ENCODE measurements at regions not wholly inside any gene's neighbourhood (a gene's known extent, or its start where the extent isn't known, plus 50 kb on each side); places are given as distances from the start of the nearest gene placed in this dataset.
"Not testable (repeated sequence)": the region's sequence is repeated elsewhere in the genome, so short reads cannot be mapped to it uniquely, and the experiment has no call there.

DNA sequence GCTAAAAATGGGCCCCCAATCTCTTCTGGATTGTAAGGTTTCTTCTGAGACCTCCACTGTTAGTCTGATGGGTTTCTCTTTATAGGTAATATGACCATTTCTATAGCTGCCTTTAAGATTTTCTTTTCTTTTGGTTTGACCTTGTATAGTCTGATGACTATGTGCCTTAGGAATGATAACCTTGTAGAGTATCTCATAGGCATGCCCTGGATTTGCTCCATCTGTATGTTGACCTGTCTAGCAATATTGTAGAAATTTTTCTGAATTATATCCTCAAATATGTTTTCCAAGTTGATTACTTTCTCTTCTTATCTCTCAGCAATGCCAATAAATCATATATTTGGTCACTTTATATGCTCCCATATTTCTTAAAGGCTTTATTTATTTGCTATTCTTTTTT lies 1403.8 kb upstream of the GOT2 start:
- DNase-seq = no peak

DNA sequence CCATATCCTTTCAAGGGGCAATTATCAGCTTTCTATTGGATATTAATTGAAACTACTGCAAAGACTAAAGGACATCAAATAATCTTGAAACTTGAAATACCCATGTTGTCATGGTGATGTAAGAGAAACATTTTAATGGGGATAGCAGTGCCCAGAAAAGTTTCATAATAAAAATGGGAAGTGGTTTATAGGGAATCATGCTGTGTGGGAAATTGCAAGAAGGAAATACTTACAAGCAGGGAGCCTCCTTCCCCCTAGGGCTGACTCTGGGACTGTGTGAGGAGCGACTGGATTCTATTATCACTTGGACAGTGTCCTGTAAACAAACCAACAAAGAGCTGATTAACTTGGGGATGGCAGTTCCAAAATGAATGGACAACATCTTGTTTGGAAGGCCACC lies 1393.1 kb upstream of the GOT2 start:
- no peak for DNase-seq

- not testable (repeated sequence) for DNase-seq
Observed at GRCh38 chr16:60126115-60126514, 1392.0 kb upstream of the GOT2 start.

- DNase-seq = peak; percentile 8
Observed at GRCh38 chr16:60123392-60124023, 1389.4 kb upstream of the GOT2 start.

DNA sequence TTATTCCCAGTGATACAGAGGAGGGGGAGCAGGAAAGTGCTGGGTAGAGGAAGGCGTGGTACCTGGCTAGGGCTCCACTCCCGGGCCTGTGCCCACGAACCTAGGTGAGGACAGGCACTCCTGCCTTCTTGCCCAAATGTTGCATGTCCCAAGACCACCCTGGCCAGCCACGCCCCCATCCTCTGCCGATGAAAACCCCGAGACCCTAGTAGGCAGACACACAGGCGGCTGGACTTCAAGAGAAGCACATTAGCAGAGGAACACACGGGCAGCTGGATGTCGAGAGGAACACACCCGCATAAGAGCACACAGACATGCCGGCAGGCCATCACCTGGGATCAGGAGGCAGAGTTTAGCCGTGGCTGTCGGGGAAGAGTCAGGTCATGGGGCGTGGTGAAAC lies 1386.5 kb upstream of the GOT2 start:
- no peak for DNase-seq

- no peak for DNase-seq
Observed at GRCh38 chr16:60110531-60110930, 1376.4 kb upstream of the GOT2 start.

- no peak for DNase-seq
Observed at GRCh38 chr16:60107871-60108270, 1373.8 kb upstream of the GOT2 start.

DNA sequence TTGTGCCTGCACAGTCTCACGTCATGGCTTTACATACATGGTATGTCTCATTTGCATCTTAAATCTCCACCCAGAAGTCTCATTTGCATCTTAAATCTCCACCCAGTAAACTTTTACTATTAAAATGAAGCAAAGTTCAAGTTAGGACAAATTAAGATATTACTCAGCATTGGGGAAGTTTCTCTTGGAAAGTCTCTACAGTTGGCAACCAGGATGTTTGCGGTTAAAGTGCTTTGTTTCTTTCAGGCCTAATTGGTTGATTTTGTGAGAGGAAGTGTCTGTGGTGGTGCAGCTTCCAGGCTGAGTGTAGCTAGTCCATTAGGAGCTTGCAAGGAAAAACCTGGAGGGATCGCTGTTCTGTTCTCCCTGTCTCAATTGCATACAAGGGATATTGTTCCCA lies 1373.3 kb upstream of the GOT2 start:
- no peak for DNase-seq

DNA sequence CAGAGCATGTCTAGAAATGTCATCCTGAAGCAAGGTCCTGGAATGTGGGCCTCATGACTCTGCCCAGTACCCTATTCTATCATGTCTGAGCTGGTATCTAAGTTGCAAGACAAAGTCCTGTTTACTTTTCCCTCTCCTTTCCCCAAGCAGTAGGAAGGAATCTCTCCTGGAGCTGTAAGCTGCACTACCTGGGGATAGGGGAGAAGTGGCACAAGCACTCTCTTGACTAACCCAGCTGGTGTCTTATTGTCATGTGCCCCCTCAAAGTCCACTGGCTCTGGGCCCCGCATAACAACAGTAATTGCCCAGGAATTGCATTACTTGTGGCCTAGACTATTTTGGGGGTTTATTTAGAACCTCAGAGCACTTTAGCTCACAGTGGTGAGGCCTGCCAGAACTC lies 1366.3 kb upstream of the GOT2 start:
- no peak for DNase-seq

DNA sequence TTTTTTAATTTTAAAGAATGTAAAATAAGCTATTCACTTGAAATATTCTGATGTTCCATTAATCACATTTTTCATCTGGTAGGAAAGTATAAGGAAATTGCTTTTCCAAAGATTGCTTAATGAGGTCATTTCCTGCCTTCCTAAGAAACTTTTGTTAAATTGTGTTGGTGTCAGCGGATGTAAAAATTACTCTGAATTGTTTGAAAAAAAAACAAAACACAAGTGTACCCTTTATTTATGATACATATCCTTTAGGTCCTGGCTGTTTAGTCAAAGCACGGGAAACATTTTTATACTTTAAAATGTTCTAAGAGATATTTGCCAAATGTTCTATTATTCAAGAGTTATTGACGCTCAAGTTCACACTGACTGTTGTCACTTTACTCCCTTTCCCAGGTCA lies 1357.4 kb upstream of the GOT2 start:
- no peak for DNase-seq

GRCh38 chr16:60091071-60091470 lies 1357.0 kb upstream of the GOT2 start:
- DNase-seq = no peak

DNA sequence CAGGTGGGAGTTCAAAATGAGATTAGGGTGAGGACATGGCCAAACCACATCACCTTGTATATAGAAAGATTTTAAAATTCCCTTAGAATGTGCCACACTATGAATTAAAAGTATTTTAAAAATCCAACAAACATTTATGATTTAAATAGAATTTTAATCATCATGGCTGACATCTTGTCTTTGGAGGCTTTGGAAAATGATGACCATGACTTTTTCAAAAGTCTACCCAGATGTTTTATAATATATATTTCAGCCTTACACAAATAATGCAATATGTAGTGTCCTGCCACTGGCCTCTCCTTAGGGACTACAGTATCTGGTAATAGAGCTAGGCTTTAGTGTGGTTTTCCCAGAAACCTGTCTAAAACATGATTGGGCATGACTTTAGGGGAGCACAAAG lies 1353.4 kb upstream of the GOT2 start:
- DNase-seq = no peak

- DNase-seq = not testable (repeated sequence)
Observed at GRCh38 chr16:60078819-60079218, 1344.7 kb upstream of the GOT2 start.

DNA sequence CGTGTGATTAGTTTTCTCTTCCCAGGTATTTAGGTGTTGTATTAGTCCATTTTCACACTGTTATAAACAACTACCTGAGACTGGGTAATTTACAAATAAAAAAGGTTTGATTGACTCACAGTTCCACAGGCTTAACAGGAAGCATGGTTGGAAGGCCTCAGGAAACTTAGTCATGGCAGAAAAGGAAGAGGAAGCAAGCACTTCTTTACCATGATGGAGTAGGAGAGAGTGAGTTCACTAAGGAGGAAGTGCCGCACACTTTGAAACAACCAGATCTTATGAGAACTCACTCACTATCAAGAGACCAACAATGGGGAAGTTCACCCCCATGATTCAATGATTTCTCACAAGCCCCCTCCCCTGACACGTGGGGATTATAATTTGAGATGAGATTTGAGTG lies 1343.7 kb upstream of the GOT2 start:
- DNase-seq = no peak

GRCh38 chr16:60074378-60074777 lies 1340.3 kb upstream of the GOT2 start:
- no peak for DNase-seq

DNA sequence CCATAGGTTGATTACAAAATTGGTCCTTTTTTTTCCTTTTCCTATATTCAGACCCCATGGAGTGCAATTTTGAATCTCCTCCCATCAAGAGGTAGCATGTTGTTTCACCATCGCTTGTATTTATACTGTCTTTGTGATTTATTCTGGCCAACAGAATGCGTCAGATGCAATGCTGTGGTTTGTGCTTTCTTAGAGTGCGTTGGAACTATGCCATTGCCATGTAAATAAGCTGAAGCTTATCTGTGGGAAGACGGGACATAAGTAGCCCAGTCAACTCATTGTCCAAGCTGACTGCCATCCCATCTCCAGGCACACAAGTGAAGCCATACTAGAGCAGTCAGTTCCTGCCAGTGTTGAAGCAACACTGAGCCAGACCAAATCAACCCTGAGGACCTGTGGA lies 1339.3 kb upstream of the GOT2 start:
- no peak for DNase-seq

GRCh38 chr16:60064026-60064425 lies 1329.9 kb upstream of the GOT2 start:
- DNase-seq = no peak

- peak; percentile 32 for DNase-seq
Observed at GRCh38 chr16:60061396-60061795, 1327.3 kb upstream of the GOT2 start.

DNA sequence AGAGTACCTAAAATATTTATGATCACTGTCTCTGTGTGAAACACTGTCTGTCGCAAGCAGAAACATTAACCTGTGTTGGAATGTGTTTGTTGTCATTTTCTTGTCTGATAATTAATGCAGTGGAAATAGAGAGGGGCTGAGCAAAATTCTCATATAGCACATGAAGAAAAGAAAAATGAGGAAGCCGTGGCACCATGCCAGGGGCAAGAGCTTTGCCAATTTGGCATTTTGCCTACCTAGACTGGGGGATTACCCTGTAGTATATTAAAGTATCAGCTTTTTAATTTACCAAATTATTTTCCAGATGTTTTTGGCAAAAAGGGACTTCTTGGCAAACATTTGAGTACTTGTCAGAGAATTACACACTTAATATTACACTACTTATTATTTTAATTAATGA lies 1326.6 kb upstream of the GOT2 start:
- peak; percentile 17 for DNase-seq

- no peak for DNase-seq
Observed at GRCh38 chr16:60059141-60059540, 1325.0 kb upstream of the GOT2 start.

- no peak for DNase-seq
Observed at GRCh38 chr16:60041671-60042070, 1307.6 kb upstream of the GOT2 start.

DNA sequence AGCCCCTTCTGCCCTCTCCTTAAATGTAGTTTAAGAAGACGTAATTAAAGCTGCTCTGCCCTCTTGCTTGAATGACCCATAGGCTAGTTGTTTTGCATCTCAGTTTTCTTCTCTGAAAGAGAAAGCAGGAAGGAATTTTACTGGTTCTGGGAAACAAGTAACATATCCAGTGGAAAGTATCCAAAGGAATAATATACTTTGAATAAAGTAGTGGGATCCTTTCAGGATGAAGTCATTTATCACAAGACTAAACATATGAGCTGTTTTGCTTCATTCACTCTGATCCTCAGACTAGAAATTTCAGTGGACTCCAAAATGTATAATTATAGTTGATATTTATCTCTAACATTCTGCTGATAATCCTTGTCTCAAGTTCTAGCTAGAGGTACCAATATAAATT lies 1297.6 kb upstream of the GOT2 start:
- no peak for DNase-seq

GRCh38 chr16:60027351-60027750 lies 1293.2 kb upstream of the GOT2 start:
- DNase-seq = no peak

GRCh38 chr16:60013076-60013475 lies 1279.0 kb upstream of the GOT2 start:
- no peak for DNase-seq

DNA sequence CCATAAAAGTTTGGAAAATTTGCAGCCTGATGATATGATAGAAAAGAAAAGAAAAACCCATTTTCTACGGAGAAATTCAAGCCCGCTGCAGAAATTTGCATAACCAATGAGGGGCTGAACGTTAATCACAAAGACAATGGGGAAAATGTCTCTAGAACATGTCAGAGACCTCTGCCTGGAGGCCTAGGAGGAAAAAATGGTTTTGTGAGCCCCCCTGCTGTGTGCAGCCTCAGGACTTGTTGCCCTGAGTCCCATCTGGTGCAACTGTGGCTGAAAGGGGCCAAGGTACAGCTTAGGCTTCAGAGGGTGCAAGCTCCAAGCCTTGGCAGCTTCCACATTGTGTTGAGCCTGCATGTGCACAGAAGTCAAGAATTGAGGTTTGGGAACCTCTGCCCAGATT lies 1267.4 kb upstream of the GOT2 start:
- no peak for DNase-seq
